Endothelial cell of umbilical vein (primary cell): ENCODE measurements at regions not wholly inside any gene's neighbourhood (a gene's known extent, or its start where the extent isn't known, plus 50 kb on each side); places are given as distances from the start of the nearest gene placed in this dataset.

Experiments
- BruUV-seq: library from RNA; stranded (reverse); fragments of 400-500 nt; replicated peaks from 2 replicates; lab custom pipeline; 2021; lab: Mats Ljungman, UMichigan
- CTCF ChIA-PET: fragments of 300-600, 350-600 bp; sonication (Branson Sonifier 250); formaldehyde crosslinking; loops from one replicate; lab custom pipeline; 2021; ENCODE audit warnings: antibody characterized with exemption, inconsistent platforms; lab: Charles Lee
- POLR2A ChIA-PET: fragments of 300-600, 350-600 bp; sonication (Branson Sonifier 250); formaldehyde crosslinking; loops from one replicate; lab custom pipeline; 2021; ENCODE audit warnings: antibody characterized with exemption, inconsistent platforms; lab: Charles Lee
- DNase-seq: peaks from one replicate; pipeline ENCODE4 v3.0.0-alpha.2; 2011; ENCODE audit warnings: low read depth, low spot score
- FAIRE-seq: peaks from 2 replicates; lab custom pipeline; 2011; peaks lifted over from hg19 to GRCh38; lab: Jason Lieb, UNC
- H2AFZ ChIP-seq: 2 replicates; pipeline ENCODE4 v1.6.0; 2012; ENCODE audit warnings: low read depth, low read length, control low read depth, inconsistent platforms
- H3K27ac ChIP-seq: 2 replicates; pipeline ENCODE4 v1.5.1; 2011; ENCODE audit warnings: low read depth, mild to moderate bottlenecking, control low read depth, low read length, moderate library complexity; ENCODE audit not compliant: insufficient read depth
- H3K27me3 ChIP-seq, 2 experiments: 2 replicates each; pipeline versions ENCODE4 v1.6.0 to v1.6.1; 2011; ENCODE audit warnings: low read length in 2 of 2, mixed read lengths in 1 of 2; ENCODE audit not compliant: control insufficient read depth in 2 of 2, insufficient read depth in 2 of 2
- H3K36me3 ChIP-seq, 2 experiments: 2 replicates in 1 of 2; 3 replicates in 1 of 2; pipeline ENCODE4 v1.5.1; 2011; ENCODE audit warnings: low read length in 2 of 2, mild to moderate bottlenecking in 1 of 2, moderate library complexity in 1 of 2; ENCODE audit not compliant: control insufficient read depth in 2 of 2, insufficient read depth in 2 of 2; ENCODE audit errors: extremely low read depth in 1 of 2
- H3K4me1 ChIP-seq: 3 replicates; pipeline ENCODE4 v1.5.1; 2011; ENCODE audit warnings: mild to moderate bottlenecking, low read length; ENCODE audit not compliant: control insufficient read depth, insufficient read depth; ENCODE audit errors: extremely low read depth
- H3K4me2 ChIP-seq: 2 replicates; pipeline ENCODE4 v1.6.1; 2011; ENCODE audit warnings: low read length, control low read depth, mixed read lengths; ENCODE audit not compliant: insufficient read depth
- H3K4me3 ChIP-seq, 3 experiments: fragments of 200-600 bp in 1 of 3; sonication (generic), shearing (Covaris generic) in 1 of 3; replicated peaks in 1 of 3; 2 replicates each; pipeline ENCODE4 v1.5.1; 2011 to 2016; ENCODE audit warnings: control low read depth in 3 of 3, low read length in 3 of 3, mild to moderate bottlenecking in 2 of 3, inconsistent platforms in 1 of 3, low read depth in 1 of 3, moderate library complexity in 1 of 3; ENCODE audit not compliant: insufficient read depth in 1 of 3
- H3K79me2 ChIP-seq: 2 replicates; pipeline ENCODE4 v1.6.0; 2012; ENCODE audit warnings: low read length, inconsistent platforms; ENCODE audit not compliant: control insufficient read depth, insufficient read depth
- H3K9ac ChIP-seq: replicated peaks from 2 replicates; pipeline ENCODE3; 2011; ENCODE audit warnings: low read length, control low read depth; ENCODE audit not compliant: insufficient read depth; ENCODE audit errors: extremely low read depth
- H3K9me1 ChIP-seq: replicated peaks from 3 replicates; pipeline ENCODE4 v1.6.0; 2011; ENCODE audit warnings: mild to moderate bottlenecking, low read length; ENCODE audit not compliant: control insufficient read depth, insufficient read depth; ENCODE audit errors: extremely low read depth
- H3K9me3 ChIP-seq: replicated peaks from 2 replicates; pipeline ENCODE4 v1.5.1; 2012; ENCODE audit warnings: low read length, inconsistent platforms; ENCODE audit not compliant: control insufficient read depth, insufficient read depth
- H4K20me1 ChIP-seq: replicated peaks from 2 replicates; pipeline ENCODE3; 2011; ENCODE audit warnings: mild to moderate bottlenecking, low read length; ENCODE audit not compliant: control insufficient read depth, insufficient read depth; ENCODE audit errors: extremely low read depth
- EZH2 ChIP-seq: IDR thresholded peaks from 2 replicates; pipeline ENCODE4 v1.6.1; 2012; ENCODE audit warnings: borderline replicate concordance, low read depth, mild to moderate bottlenecking, moderate library complexity, low read length, inconsistent platforms; ENCODE audit not compliant: severe bottlenecking
- FOS ChIP-seq: IDR thresholded peaks from 2 replicates; pipeline ENCODE4 v1.6.1; 2011; ENCODE audit warnings: mild to moderate bottlenecking, low read length, moderate library complexity, borderline replicate concordance; ENCODE audit not compliant: insufficient read depth
- GATA2 ChIP-seq: IDR thresholded peaks from 2 replicates; pipeline ENCODE4 v1.7.0; 2011; ENCODE audit warnings: low read depth, mild to moderate bottlenecking, moderate library complexity, mixed read lengths, low read length; ENCODE audit not compliant: insufficient read length, insufficient read depth
- JUN ChIP-seq: IDR thresholded peaks from 2 replicates; pipeline ENCODE4 v1.6.1; 2011; ENCODE audit warnings: borderline replicate concordance, low read depth; ENCODE audit not compliant: insufficient read length, insufficient read depth
- MYC ChIP-seq: IDR thresholded peaks from one replicate; pipeline ENCODE4 v1.6.1; 2011; ENCODE audit warnings: mild to moderate bottlenecking, low read depth, low read length
- POLR2A ChIP-seq: IDR thresholded peaks from 2 replicates; pipeline ENCODE4 v1.6.1; 2012; ENCODE audit warnings: low read depth, mild to moderate bottlenecking, control low read depth, low read length
- POLR2AphosphoS5 ChIP-seq: IDR thresholded peaks from 2 replicates; pipeline ENCODE4 v1.6.1; 2012; ENCODE audit warnings: low read depth, mild to moderate bottlenecking, control low read depth, low read length, moderate library complexity; ENCODE audit not compliant: insufficient read depth
- dilution Hi-C: fragments of 300-500 bp; cut with MboI; formaldehyde crosslinking; loops from one replicate; pipeline ENCODE4 v1.15.0; 2019; ENCODE audit warnings: low sequenced_read_pairs; ENCODE audit not compliant: extremely low pct_ligation_motif_present
- intact Hi-C: fragments of 100-400 bp; cut with micrococcal nuclease; formaldehyde crosslinking; loops from one replicate; pipeline ENCODE4 v1.10.0; 2022
- TF ChIP-seq, protein P1 (sequence below), 2 donors: IDR thresholded peaks; 1 replicate in 1 of 2; 2 replicates in 1 of 2; pipeline ENCODE4 v1.5.1; 2011; ENCODE audit warnings: low read length in 2 of 2, mild to moderate bottlenecking in 2 of 2, moderate library complexity in 2 of 2, control low read depth in 1 of 2, inconsistent platforms in 1 of 2, low read depth in 1 of 2; ENCODE audit not compliant: insufficient read depth in 1 of 2; ENCODE audit errors: extremely low read depth in 1 of 2
- TF ChIP-seq, protein P2 (sequence below): IDR thresholded peaks from 2 replicates; pipeline ENCODE4 v1.6.1; 2011; ENCODE audit not compliant: insufficient read depth, insufficient read length

DNA sequence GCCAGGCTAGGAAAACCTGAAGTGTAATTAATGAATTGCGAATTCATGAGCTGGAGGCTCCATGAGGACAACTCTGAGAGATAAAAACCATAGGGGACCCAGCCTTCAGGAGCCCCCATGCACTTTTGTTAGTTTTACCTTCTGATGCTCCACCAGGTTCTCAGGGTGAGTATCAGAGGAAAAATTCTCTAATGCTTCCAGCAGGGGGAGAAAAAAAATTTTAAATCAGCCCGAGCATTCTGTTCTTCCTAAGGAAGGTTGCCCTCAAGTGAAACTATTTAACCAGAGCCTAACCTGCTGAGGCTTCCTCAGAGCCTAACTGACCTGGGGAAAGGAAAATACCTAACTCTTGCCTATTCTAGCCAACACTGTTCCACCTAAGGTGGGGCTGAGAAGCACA is 552.6 kb downstream of the PPARGC1A start:
- ChIA-PET CTCF (no interaction called here), POLR2A (no interaction called here)
- intact Hi-C loops (no loop called here), dilution Hi-C loops (no loop called here)
- peaks cover 2% of the 10 kb centered on the region for H3K9me3 ChIP-seq
- H3K27me3 ChIP-seq, result no peaks in the 10 kb centered on the region
- no peak for DNase-seq
- H3K9ac ChIP-seq, result no peak overlapping the region
- H3K79me2 ChIP-seq, result no peaks in the 10 kb centered on the region
- H3K36me3 ChIP-seq, result no peaks in the 10 kb centered on the region
- no TSS peak for BruUV-seq
- H3K4me3 ChIP-seq, result no peak overlapping the region
- H3K4me2 ChIP-seq, result no peak overlapping the region
- no peak for TF ChIP-seq GATA2
- TF ChIP-seq, protein P1, sequence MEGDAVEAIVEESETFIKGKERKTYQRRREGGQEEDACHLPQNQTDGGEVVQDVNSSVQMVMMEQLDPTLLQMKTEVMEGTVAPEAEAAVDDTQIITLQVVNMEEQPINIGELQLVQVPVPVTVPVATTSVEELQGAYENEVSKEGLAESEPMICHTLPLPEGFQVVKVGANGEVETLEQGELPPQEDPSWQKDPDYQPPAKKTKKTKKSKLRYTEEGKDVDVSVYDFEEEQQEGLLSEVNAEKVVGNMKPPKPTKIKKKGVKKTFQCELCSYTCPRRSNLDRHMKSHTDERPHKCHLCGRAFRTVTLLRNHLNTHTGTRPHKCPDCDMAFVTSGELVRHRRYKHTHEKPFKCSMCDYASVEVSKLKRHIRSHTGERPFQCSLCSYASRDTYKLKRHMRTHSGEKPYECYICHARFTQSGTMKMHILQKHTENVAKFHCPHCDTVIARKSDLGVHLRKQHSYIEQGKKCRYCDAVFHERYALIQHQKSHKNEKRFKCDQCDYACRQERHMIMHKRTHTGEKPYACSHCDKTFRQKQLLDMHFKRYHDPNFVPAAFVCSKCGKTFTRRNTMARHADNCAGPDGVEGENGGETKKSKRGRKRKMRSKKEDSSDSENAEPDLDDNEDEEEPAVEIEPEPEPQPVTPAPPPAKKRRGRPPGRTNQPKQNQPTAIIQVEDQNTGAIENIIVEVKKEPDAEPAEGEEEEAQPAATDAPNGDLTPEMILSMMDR (IDR thresholded peaks at IDR 0.05; ENCODE audit: extremely low read depth in 1 of 2, insufficient read depth in 1 of 2, low read depth in 1 of 2, low read length in 2 of 2), result no peak
- no peak for TF ChIP-seq JUN
- TF ChIP-seq EZH2, result no peak
- TF ChIP-seq POLR2AphosphoS5, result no peak
- TF ChIP-seq, protein P2, sequence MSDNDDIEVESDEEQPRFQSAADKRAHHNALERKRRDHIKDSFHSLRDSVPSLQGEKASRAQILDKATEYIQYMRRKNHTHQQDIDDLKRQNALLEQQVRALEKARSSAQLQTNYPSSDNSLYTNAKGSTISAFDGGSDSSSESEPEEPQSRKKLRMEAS, result no peak
- TF ChIP-seq FOS, result no peak
- no peak for TF ChIP-seq POLR2A
- no peak for TF ChIP-seq MYC
- no peak overlapping the region for H2AFZ ChIP-seq
- no peak for FAIRE-seq
- H3K4me1 ChIP-seq, result no peaks in the 10 kb centered on the region
- H3K9me1 ChIP-seq, result no peaks in the 10 kb centered on the region
- H4K20me1 ChIP-seq, result no peaks in the 10 kb centered on the region
- H3K27ac ChIP-seq, result no peak overlapping the region
